Adrenal gland (tissue), 9 donors: ENCODE measurements at regions not wholly inside any gene's neighbourhood (a gene's known extent, or its start where the extent isn't known, plus 50 kb on each side); places are given as distances from the start of the nearest gene placed in this dataset.

Experiments used
- DNase-seq, 7 donors: peaks; one replicate each; pipeline ENCODE4 v3.0.0-alpha.2; 2019 to 2020
- H3K27ac ChIP-seq, 5 donors: fragments of 200-600 bp; sonication (generic) in 4 of 5; 1 replicate in 3 of 5; 2 replicates in 2 of 5; pipeline versions ENCODE4 v1.5.1 to v1.8.0; 2016 to 2020; ENCODE audit warnings: mild to moderate bottlenecking in 1 of 5
- H3K27me3 ChIP-seq: fragments of 200-600 bp; 2 replicates; pipeline ENCODE4 v1.8.0; 2021
- H3K36me3 ChIP-seq, 2 donors: fragments of 200-600 bp; replicated peaks in 1 of 2; 1 replicate in 1 of 2; 2 replicates in 1 of 2; pipeline versions ENCODE4 v1.5.1 to v1.8.0; 2018 to 2022
- H3K4me1 ChIP-seq, 2 donors: fragments of 200-600 bp; replicated peaks in 1 of 2; 1 replicate in 1 of 2; 2 replicates in 1 of 2; pipeline versions ENCODE4 v1.5.1 to v1.8.0; 2018 to 2021
- H3K4me3 ChIP-seq, 4 donors: fragments of 200-600 bp; sonication (generic) in 3 of 4; one replicate each; pipeline ENCODE4 v1.5.1; 2016 to 2018
- H3K9me3 ChIP-seq, 3 donors: fragments of 200-600 bp; sonication (generic) in 1 of 3; replicated peaks in 1 of 3; 1 replicate in 2 of 3; 2 replicates in 1 of 3; pipeline versions ENCODE4 v1.5.1 to v1.8.0; 2016 to 2021
- CTCF ChIP-seq, 6 experiments: fragments of 450-650 bp in 4 of 6; fragments of 200-600 bp in 2 of 6; sonication (generic) in 1 of 6; IDR thresholded peaks; 1 replicate in 5 of 6; 2 replicates in 1 of 6; pipeline versions ENCODE4 v1.5.1 to v1.8.0; 2016 to 2021; ENCODE audit warnings: antibody characterized with exemption in 6 of 6, mild to moderate bottlenecking in 2 of 6, moderate library complexity in 1 of 6
- POLR2A ChIP-seq, 2 donors: fragments of 450-650 bp; IDR thresholded peaks; one replicate each; pipeline ENCODE4 v1.6.1; 2017; ENCODE audit warnings: antibody characterized with exemption in 2 of 2, mild to moderate bottlenecking in 2 of 2, moderate library complexity in 1 of 2
- WGBS, 4 donors: extraction: QIAGEN DNeasy Blood & Tissue Kit in 2 of 4; methylation state at CpG; one replicate each; pipeline versions ENCODE4 v1.1.5 to v1.1.7; 2013 to 2017; 5-methylcytosine and 5-hydroxymethylcytosine counted together
- intact Hi-C, 2 donors: fragments of 100-400 bp; cut with DNase I; formaldehyde crosslinking; loops; one replicate each; pipeline versions ENCODE4 v1.14.1 to v1.15.0; 2022 to 2023
- donor health status: healthy with polysubstance abuse.
- donor health status: Bipolar disorder and iron deficiency.
- donor health status: DM: yes; HTN: yes; CAD: no.
- donor health status: DM: no; HTN: no; CAD: no.
- donor health status: DM: no; HTN: no; CAD: no.

DNA sequence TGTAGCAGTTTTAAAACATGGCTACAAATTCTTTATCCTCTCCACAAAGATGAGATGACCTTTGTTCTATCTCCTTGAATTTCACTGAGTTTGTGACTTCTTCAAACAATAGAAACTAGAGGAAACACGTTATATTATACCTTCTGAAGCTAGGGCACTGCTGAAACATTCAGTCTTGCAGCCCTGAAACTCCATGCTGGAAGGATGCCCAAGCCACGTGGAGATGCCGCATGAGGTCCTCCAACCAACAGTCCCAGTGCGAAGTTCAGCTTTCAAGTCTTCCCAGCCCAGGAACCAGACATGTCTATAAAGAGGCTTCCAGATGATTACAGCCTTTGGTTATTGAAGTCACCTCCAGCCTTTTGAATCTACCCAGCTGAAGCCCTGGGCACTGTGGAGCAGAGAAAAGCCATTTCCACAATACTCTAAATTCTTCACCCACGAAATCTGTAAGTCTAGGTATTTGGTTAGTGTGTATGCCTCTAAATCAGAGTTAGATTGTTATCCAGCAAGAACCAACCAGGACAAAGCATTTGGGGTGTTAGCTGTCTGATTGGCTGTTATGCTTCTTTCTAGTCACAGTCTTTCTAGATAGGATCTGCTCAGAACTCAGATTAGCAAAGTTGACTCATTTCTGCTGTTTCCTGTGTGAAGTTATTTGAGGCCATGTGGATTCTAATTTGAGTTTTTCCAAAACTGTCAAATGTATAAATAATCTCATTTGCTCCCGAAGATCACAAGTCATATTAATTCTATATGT lies 186.5 kb upstream of the TMEM72 start:
- intact Hi-C loops, result no loop called here
- WGBS, 4 donors, result 49 to 66% (median 62%) methylated on average over 6 of the region's 6 CpGs
- Histone ChIP-seq H3K27me3 (no peaks in the 10 kb centered on the region), H3K36me3 (no peaks in the 10 kb centered on the region), H3K4me1 (no peaks in the 10 kb centered on the region), H3K9me3 (no peaks in the 10 kb centered on the region), H3K4me3 (no peak overlapping the region), H3K27ac (no peak overlapping the region)
- DNase-seq, result peak in 1 of 7 donors; percentile 8
- TF ChIP-seq POLR2A (IDR thresholded peaks at IDR 0.05), result no peak
- TF ChIP-seq CTCF (IDR thresholded peaks at IDR 0.05), result no peak

- intact Hi-C loops, result no loop called here
- Histone ChIP-seq H3K36me3 (no peaks in the 10 kb centered on the region), H3K27me3 (no peaks in the 10 kb centered on the region), H3K4me3 (no peak overlapping the region), H3K9me3 (no peaks in the 10 kb centered on the region), H3K4me1 (no peaks in the 10 kb centered on the region), H3K27ac (no peak overlapping the region)
- WGBS, 4 donors, result 86 to 92% (median 90%) methylated on average over 2 of the region's 2 CpGs
- DNase-seq, result no peak
- TF ChIP-seq CTCF (IDR thresholded peaks at IDR 0.05) (no peak), POLR2A (IDR thresholded peaks at IDR 0.05) (no peak)
Measured at GRCh38 chr10:44725404-44725803, 185.7 kb upstream of the TMEM72 start.

DNA sequence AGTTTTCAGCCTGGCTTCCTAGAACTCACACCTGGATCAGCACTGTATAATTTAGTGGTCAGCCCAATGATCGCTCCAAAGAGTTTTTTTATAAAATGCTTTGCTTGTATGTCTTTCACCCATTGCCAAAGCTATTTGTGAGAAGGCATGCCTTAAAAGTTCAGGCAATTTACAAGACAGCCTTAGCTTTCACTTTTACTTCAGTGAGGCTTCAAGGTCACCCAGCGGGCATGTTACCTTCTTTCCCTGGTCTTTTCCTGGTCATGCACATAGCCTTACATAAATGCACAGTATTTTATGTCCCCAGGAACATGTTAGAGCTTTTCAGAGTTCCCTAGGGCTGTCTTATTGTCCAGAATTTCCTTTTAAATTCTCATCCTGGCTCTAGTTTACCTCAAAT lies 179.9 kb upstream of the TMEM72 start:
- Histone ChIP-seq H3K9me3 (no peaks in the 10 kb centered on the region), H3K27me3 (no peaks in the 10 kb centered on the region), H3K27ac (no peak overlapping the region), H3K4me1 (no peaks in the 10 kb centered on the region), H3K36me3 (no peaks in the 10 kb centered on the region), H3K4me3 (no peak overlapping the region)
- DNase-seq, result no peak
- no peak for TF ChIP-seq CTCF (IDR thresholded peaks at IDR 0.05)
- no peak for TF ChIP-seq POLR2A (IDR thresholded peaks at IDR 0.05)
- 68 to 81% (median 76%) methylated on average over 2 of the region's 2 CpGs for WGBS, 4 donors
- intact Hi-C loops, result no loop called here

GRCh38 chr10:44733501-44734488 lies 177.3 kb upstream of the TMEM72 start:
- intact Hi-C loops, result no loop called here

More at GRCh38 chr10:44733501-44734488, 177.3 kb upstream of the TMEM72 start:
- TF ChIP-seq CTCF (IDR thresholded peaks at IDR 0.05), result peak in 1 of 6 experiments; percentile 9
- TF ChIP-seq POLR2A (IDR thresholded peaks at IDR 0.05), result no peak
- Histone ChIP-seq H3K9me3 (peaks cover 0 to 4% (median 0%) of the 10 kb centered on the region in 3 donors), H3K4me1 (no peaks in the 10 kb centered on the region), H3K36me3 (no peaks in the 10 kb centered on the region), H3K27me3 (peaks cover 7% of the 10 kb centered on the region), H3K27ac (no peak overlapping the region), H3K4me3 (no peak overlapping the region)
- no peak for DNase-seq
- WGBS, 4 donors, result 58 to 80% (median 74%) methylated on average over 5 of the region's 5 CpGs
